GM21447 (cell line): ENCODE measurements at regions not wholly inside any gene's neighbourhood (a gene's known extent, or its start where the extent isn't known, plus 50 kb on each side); places are given as distances from the start of the nearest gene placed in this dataset.

Source experiments
- ATAC-seq: cut with Tn5 transposase; IDR thresholded peaks from one replicate; pipeline ENCODE4 v1.9.1; 2021; ENCODE audit not compliant: unreplicated experiment

- peak; percentile 92 for ATAC-seq
These were observed 367.5 kb upstream of the C1orf174 start for GRCh38 chr1:4267381-4268261.

- ATAC-seq: no peak
These were observed 368.3 kb upstream of the C1orf174 start for GRCh38 chr1:4268262-4268888.

GRCh38 chr1:4268889-4269284 is 368.8 kb upstream of the C1orf174 start:
- ATAC-seq: no peak

GRCh38 chr1:4269330-4269729 is 369.3 kb upstream of the C1orf174 start:
- ATAC-seq: no peak

GRCh38 chr1:4269952-4270570 is 370.0 kb upstream of the C1orf174 start:
- no peak for ATAC-seq

- ATAC-seq: no peak
These were observed 370.7 kb upstream of the C1orf174 start for GRCh38 chr1:4270651-4271337.

GRCh38 chr1:4271338-4271998 is 371.4 kb upstream of the C1orf174 start:
- no peak for ATAC-seq

- ATAC-seq: no peak
These were observed 372.5 kb upstream of the C1orf174 start for GRCh38 chr1:4272568-4272967.

GRCh38 chr1:4273243-4273642 is 373.2 kb upstream of the C1orf174 start:
- no peak for ATAC-seq

- no peak for ATAC-seq
These were observed 373.7 kb upstream of the C1orf174 start for GRCh38 chr1:4273747-4274146.

- no peak for ATAC-seq
These were observed 375.0 kb upstream of the C1orf174 start for GRCh38 chr1:4275083-4275482.

GRCh38 chr1:4276238-4276637 is 376.2 kb upstream of the C1orf174 start:
- ATAC-seq: no peak

GRCh38 chr1:4277598-4277997 is 376.8 kb upstream of the AJAP1 start:
- no peak for ATAC-seq

GRCh38 chr1:4284976-4285375 is 369.4 kb upstream of the AJAP1 start:
- ATAC-seq: no peak

GRCh38 chr1:4292861-4293260 is 361.5 kb upstream of the AJAP1 start:
- no peak for ATAC-seq

- ATAC-seq: no peak
These were observed 355.9 kb upstream of the AJAP1 start for GRCh38 chr1:4298361-4299083.

GRCh38 chr1:4301007-4301406 is 353.4 kb upstream of the AJAP1 start:
- no peak for ATAC-seq

- no peak for ATAC-seq
These were observed 351.1 kb upstream of the AJAP1 start for GRCh38 chr1:4303303-4303702.

- no peak for ATAC-seq
These were observed 348.7 kb upstream of the AJAP1 start for GRCh38 chr1:4305526-4306301.
